ENCODE measurements at regions not wholly inside any gene's neighbourhood (a gene's known extent, or its start where the extent isn't known, plus 50 kb on each side); places are given as distances from the start of the nearest gene placed in this dataset.

- TF ChIP-seq POLR2A (IDR thresholded peaks at IDR 0.05) = no peak
- TF ChIP-seq, protein P1, sequence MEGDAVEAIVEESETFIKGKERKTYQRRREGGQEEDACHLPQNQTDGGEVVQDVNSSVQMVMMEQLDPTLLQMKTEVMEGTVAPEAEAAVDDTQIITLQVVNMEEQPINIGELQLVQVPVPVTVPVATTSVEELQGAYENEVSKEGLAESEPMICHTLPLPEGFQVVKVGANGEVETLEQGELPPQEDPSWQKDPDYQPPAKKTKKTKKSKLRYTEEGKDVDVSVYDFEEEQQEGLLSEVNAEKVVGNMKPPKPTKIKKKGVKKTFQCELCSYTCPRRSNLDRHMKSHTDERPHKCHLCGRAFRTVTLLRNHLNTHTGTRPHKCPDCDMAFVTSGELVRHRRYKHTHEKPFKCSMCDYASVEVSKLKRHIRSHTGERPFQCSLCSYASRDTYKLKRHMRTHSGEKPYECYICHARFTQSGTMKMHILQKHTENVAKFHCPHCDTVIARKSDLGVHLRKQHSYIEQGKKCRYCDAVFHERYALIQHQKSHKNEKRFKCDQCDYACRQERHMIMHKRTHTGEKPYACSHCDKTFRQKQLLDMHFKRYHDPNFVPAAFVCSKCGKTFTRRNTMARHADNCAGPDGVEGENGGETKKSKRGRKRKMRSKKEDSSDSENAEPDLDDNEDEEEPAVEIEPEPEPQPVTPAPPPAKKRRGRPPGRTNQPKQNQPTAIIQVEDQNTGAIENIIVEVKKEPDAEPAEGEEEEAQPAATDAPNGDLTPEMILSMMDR (IDR thresholded peaks at IDR 0.05) = no peak
These were observed 413.2 kb downstream of the CETN3 start for GRCh38 chr5:89996335-89996734.
